ENCODE measurements at regions not wholly inside any gene's neighbourhood (a gene's known extent, or its start where the extent isn't known, plus 50 kb on each side); places are given as distances from the start of the nearest gene placed in this dataset.

- TF ChIP-seq SUZ12 (IDR thresholded peaks at IDR 0.05; ENCODE audit: extremely low read depth, insufficient read depth, insufficient read length) (no peak), ZNF274 (IDR thresholded peaks at IDR 0.05; ENCODE audit: low read depth, low read length) (no peak)
These were observed 905.8 kb upstream of the ADGRL2 start for GRCh38 chr1:80894921-80895320.
